Smooth muscle cell (in vitro differentiated cells): ENCODE measurements at regions not wholly inside any gene's neighbourhood (a gene's known extent, or its start where the extent isn't known, plus 50 kb on each side); places are given as distances from the start of the nearest gene placed in this dataset.

ENCODE experiments used
- DNase-seq: peaks from one replicate; lab custom pipeline; 2025; ENCODE audit not compliant: unreplicated experiment; lab: John Stamatoyannopoulos, UW
- H2AFZ ChIP-seq: fragments of 200-600 bp; sonication (generic); 2 replicates; pipeline ENCODE4 v1.6.0; 2016; ENCODE audit warnings: antibody characterized with exemption, low read depth, mild to moderate bottlenecking
- H3F3A ChIP-seq: fragments of 200-600 bp; sonication (generic); 2 replicates; pipeline ENCODE4 v1.6.0; 2017; ENCODE audit warnings: antibody characterized with exemption, low read depth
- H3K27ac ChIP-seq: fragments of 200-600 bp; sonication (generic); 2 replicates; pipeline ENCODE4 v1.5.1; 2016; ENCODE audit warnings: low read depth, mild to moderate bottlenecking
- H3K27me3 ChIP-seq: fragments of 200-600 bp; sonication (generic); 2 replicates; pipeline ENCODE4 v1.6.1; 2016; ENCODE audit warnings: low read depth, mild to moderate bottlenecking
- H3K36me3 ChIP-seq: fragments of 200-600 bp; sonication (generic); 2 replicates; pipeline ENCODE4 v1.5.1; 2016; ENCODE audit warnings: low read depth
- H3K4me1 ChIP-seq: fragments of 200-600 bp; sonication (generic); 2 replicates; pipeline ENCODE4 v1.5.1; 2016; ENCODE audit warnings: low read depth
- H3K4me2 ChIP-seq: fragments of 200-600 bp; sonication (generic); 2 replicates; pipeline ENCODE4 v1.6.0; 2016; ENCODE audit warnings: mild to moderate bottlenecking
- H3K4me3 ChIP-seq: fragments of 200-600 bp; sonication (generic); 2 replicates; pipeline ENCODE4 v1.5.1; 2016; ENCODE audit warnings: mild to moderate bottlenecking
- H3K79me2 ChIP-seq: fragments of 200-600 bp; sonication (generic); 2 replicates; pipeline ENCODE4 v1.6.0; 2016; ENCODE audit warnings: low read depth, mild to moderate bottlenecking
- H3K9ac ChIP-seq: fragments of 200-600 bp; sonication (generic); 2 replicates; pipeline ENCODE4 v1.6.0; 2016; ENCODE audit warnings: low read depth
- H3K9me3 ChIP-seq: fragments of 200-600 bp; sonication (generic); replicated peaks from 2 replicates; pipeline ENCODE4 v1.5.1; 2016; ENCODE audit warnings: low read depth
- H4K20me1 ChIP-seq: fragments of 200-600 bp; sonication (generic); 2 replicates; pipeline ENCODE4 v1.6.0; 2016; ENCODE audit warnings: low read depth
- WGBS: methylation state at CpG from one replicate; pipeline ENCODE4 v1.1.7; 2016; ENCODE audit warnings: low lambda C conversion rate; 5-methylcytosine and 5-hydroxymethylcytosine counted together
- TF ChIP-seq, protein P1 (sequence below): fragments of 200-600 bp; sonication (generic); IDR thresholded peaks from 2 replicates; pipeline ENCODE4 v1.5.1; 2017; ENCODE audit warnings: borderline replicate concordance, mild to moderate bottlenecking, antibody characterized with exemption; ENCODE audit not compliant: insufficient read depth, poor library complexity, severe bottlenecking

DNA sequence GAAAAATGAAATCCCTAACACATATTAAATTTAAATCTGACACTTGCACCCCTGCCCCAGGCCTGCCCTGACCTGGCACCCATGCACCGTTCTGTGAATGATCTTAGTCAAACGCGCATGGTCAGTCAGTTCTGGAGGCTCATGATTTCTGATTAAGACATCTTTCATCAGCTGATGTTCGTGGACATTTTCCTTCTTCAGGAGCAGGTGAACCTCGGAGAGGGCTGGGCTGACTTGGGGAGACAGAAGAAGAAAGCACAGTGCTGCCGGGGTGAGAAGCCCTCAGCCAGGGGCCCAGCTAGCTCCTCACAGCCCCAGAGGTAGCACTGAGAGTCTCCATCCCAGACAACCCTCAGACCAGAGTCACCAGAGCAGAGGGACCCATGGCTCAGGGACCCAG lies 134.5 kb upstream of the AJAP1 start:
- Histone ChIP-seq H3K4me3 (no peak overlapping the region), H3K27me3 (no peaks in the 10 kb centered on the region), H3K4me1 (no peaks in the 10 kb centered on the region), H3K79me2 (no peaks in the 10 kb centered on the region), H3K4me2 (no peak overlapping the region), H3K9ac (no peak overlapping the region), H4K20me1 (no peaks in the 10 kb centered on the region), H3F3A (no peaks in the 10 kb centered on the region), H3K36me3 (no peaks in the 10 kb centered on the region), H3K9me3 (no peaks in the 10 kb centered on the region), H3K27ac (no peak overlapping the region), H2AFZ (no peak overlapping the region)
- TF ChIP-seq, protein P1, sequence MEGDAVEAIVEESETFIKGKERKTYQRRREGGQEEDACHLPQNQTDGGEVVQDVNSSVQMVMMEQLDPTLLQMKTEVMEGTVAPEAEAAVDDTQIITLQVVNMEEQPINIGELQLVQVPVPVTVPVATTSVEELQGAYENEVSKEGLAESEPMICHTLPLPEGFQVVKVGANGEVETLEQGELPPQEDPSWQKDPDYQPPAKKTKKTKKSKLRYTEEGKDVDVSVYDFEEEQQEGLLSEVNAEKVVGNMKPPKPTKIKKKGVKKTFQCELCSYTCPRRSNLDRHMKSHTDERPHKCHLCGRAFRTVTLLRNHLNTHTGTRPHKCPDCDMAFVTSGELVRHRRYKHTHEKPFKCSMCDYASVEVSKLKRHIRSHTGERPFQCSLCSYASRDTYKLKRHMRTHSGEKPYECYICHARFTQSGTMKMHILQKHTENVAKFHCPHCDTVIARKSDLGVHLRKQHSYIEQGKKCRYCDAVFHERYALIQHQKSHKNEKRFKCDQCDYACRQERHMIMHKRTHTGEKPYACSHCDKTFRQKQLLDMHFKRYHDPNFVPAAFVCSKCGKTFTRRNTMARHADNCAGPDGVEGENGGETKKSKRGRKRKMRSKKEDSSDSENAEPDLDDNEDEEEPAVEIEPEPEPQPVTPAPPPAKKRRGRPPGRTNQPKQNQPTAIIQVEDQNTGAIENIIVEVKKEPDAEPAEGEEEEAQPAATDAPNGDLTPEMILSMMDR, result no peak
- 92% methylated on average over 6 of the region's 6 CpGs for WGBS
- DNase-seq, result no peak

DNA sequence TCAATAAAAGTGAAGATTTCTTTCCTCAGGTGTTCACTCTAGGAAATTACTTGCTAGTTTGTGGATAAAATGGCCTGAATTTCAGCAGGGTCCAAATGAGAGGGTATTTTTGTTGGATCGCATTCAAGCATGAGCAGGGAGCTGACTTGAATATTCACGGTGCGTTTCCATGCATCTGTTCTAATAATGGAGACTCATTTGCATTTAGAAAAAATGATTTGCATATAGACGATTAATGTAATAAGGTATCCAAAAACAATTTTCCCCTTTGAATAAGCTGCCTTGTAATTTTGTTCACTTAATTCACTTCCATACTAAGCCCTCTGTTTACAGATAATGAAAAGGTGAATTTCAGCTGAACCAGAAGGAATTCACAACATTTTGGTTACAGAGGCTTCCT lies 130.9 kb upstream of the AJAP1 start:
- Histone ChIP-seq H3K9ac (no peak overlapping the region), H3K36me3 (no peaks in the 10 kb centered on the region), H3K27ac (no peak overlapping the region), H3K4me1 (no peaks in the 10 kb centered on the region), H3F3A (no peaks in the 10 kb centered on the region), H3K4me3 (no peak overlapping the region), H3K4me2 (no peak overlapping the region), H2AFZ (no peak overlapping the region), H4K20me1 (no peaks in the 10 kb centered on the region), H3K27me3 (no peaks in the 10 kb centered on the region), H3K79me2 (no peaks in the 10 kb centered on the region), H3K9me3 (no peaks in the 10 kb centered on the region)
- 97% methylated on average over 4 of the region's 4 CpGs for WGBS
- DNase-seq, result no peak
- TF ChIP-seq, protein P1, result no peak

DNA sequence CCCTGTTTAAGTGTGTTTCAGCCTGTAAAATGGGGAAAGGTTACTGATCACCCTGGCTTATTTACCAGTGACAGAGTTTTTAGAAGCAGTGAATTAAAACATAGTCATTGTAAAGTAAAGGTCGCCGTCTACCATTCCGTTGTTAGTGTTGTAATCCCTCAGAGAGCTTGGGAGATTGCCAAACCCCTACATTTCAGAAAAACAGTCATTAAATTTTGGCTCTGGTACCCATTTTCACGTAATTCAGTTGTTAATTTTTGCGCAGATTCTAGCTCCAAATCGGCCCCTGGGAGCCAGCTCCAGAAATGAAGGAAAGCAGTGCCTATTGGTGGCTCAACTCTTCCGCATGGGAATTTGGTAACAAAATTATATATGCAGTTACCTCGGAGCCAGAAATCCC lies 127.7 kb upstream of the AJAP1 start:
- Histone ChIP-seq H3K9me3 (no peaks in the 10 kb centered on the region), H3K36me3 (no peaks in the 10 kb centered on the region), H3K27ac (no peak overlapping the region), H3F3A (no peaks in the 10 kb centered on the region), H4K20me1 (no peaks in the 10 kb centered on the region), H3K79me2 (no peaks in the 10 kb centered on the region), H3K9ac (no peak overlapping the region), H3K4me3 (no peak overlapping the region), H2AFZ (no peak overlapping the region), H3K4me1 (peaks cover 4% of the 10 kb centered on the region), H3K4me2 (no peak overlapping the region), H3K27me3 (no peaks in the 10 kb centered on the region)
- 85% methylated on average over 8 of the region's 8 CpGs for WGBS
- DNase-seq, result no peak
- TF ChIP-seq, protein P1, result no peak

DNA sequence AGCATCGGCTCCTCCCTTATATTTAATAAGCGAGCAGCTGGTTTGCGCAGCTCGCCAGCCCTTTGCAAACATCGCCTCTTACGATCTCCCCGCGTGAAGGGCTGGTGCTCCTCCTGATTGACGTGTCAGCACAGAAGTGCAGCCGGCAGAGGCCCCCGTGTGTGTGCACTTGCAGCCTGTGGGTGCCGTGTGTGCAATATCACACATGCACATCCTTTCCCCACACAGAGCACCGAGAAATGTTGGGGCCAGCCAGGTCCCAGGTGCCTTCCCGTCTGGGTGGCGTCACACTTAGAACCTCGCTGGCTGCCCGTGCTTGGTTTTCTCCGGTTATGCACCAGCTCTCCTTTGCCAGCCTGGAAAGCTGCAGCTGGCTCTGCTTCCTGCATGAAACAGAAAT lies 126.6 kb upstream of the AJAP1 start:
- H3K4me1 ChIP-seq, result peaks cover 4% of the 10 kb centered on the region
- whole genome bisulfite sequencing, result 83% methylated on average over 18 of the region's 18 CpGs
- no peak overlapping the region for H3K9ac ChIP-seq
- H3K27ac ChIP-seq, result no peak overlapping the region
- H3K79me2 ChIP-seq, result no peaks in the 10 kb centered on the region
- no peak overlapping the region for H2AFZ ChIP-seq
- TF ChIP-seq, protein P1, result no peak
- no peaks in the 10 kb centered on the region for H3K27me3 ChIP-seq
- no peaks in the 10 kb centered on the region for H3K36me3 ChIP-seq
- no peaks in the 10 kb centered on the region for H3K9me3 ChIP-seq
- no peaks in the 10 kb centered on the region for H3F3A ChIP-seq
- no peak for DNase-seq
- no peak overlapping the region for H3K4me2 ChIP-seq
- no peaks in the 10 kb centered on the region for H4K20me1 ChIP-seq
- H3K4me3 ChIP-seq, result no peak overlapping the region
